ENCODE measurements at regions not wholly inside any gene's neighbourhood (a gene's known extent, or its start where the extent isn't known, plus 50 kb on each side); places are given as distances from the start of the nearest gene placed in this dataset.

- no peak for DNase-seq (ENCODE audit: low read depth in 3 of 3)
These were observed 354.2 kb downstream of the RBM43 start for GRCh38 chr2:150907466-150907865.

GRCh38 chr2:150903461-150903860 lies 358.2 kb downstream of the RBM43 start:
- no peak for DNase-seq (ENCODE audit: low read depth in 3 of 3)

- DNase-seq (ENCODE audit: low read depth in 3 of 3), result no peak
These were observed 358.6 kb downstream of the RBM43 start for GRCh38 chr2:150903055-150903454.

GRCh38 chr2:150900913-150901312 lies 360.8 kb downstream of the RBM43 start:
- no peak for DNase-seq (ENCODE audit: low read depth in 3 of 3)

GRCh38 chr2:150895968-150896367 lies 365.7 kb downstream of the RBM43 start:
- DNase-seq (ENCODE audit: low read depth in 3 of 3), result no peak

- DNase-seq (ENCODE audit: low read depth in 3 of 3), result no peak
These were observed 372.5 kb downstream of the RBM43 start for GRCh38 chr2:150889141-150889540.

- no peak for DNase-seq (ENCODE audit: low read depth in 3 of 3)
These were observed 373.3 kb downstream of the RBM43 start for GRCh38 chr2:150888337-150888736.

- no peak for DNase-seq (ENCODE audit: low read depth in 3 of 3)
These were observed 373.7 kb downstream of the RBM43 start for GRCh38 chr2:150887926-150888325.

- DNase-seq (ENCODE audit: low read depth in 3 of 3), result no peak
These were observed 375.8 kb downstream of the RBM43 start for GRCh38 chr2:150885774-150886386.

GRCh38 chr2:150885236-150885635 lies 376.4 kb downstream of the RBM43 start:
- no peak for DNase-seq (ENCODE audit: low read depth in 3 of 3)

GRCh38 chr2:150883613-150883895 lies 378.1 kb downstream of the RBM43 start:
- no peak for DNase-seq (ENCODE audit: low read depth in 3 of 3)

- DNase-seq (ENCODE audit: low read depth in 3 of 3), result no peak
These were observed 378.7 kb downstream of the RBM43 start for GRCh38 chr2:150882751-150883612.

- no peak for DNase-seq (ENCODE audit: low read depth in 3 of 3)
These were observed 380.7 kb downstream of the RBM43 start for GRCh38 chr2:150880986-150881385.

- no peak for DNase-seq (ENCODE audit: low read depth in 3 of 3)
These were observed 383.3 kb downstream of the RBM43 start for GRCh38 chr2:150878356-150878755.

GRCh38 chr2:150876251-150876950 lies 385.3 kb downstream of the RBM43 start:
- DNase-seq (ENCODE audit: low read depth in 3 of 3), result no peak

- no peak for DNase-seq (ENCODE audit: low read depth in 3 of 3)
These were observed 385.9 kb upstream of the RND3 start for GRCh38 chr2:150873396-150873772.

- no peak for DNase-seq (ENCODE audit: low read depth in 3 of 3)
These were observed 385.4 kb upstream of the RND3 start for GRCh38 chr2:150872756-150873395.

- no peak for DNase-seq (ENCODE audit: low read depth in 3 of 3)
These were observed 379.0 kb upstream of the RND3 start for GRCh38 chr2:150866431-150866830.

- DNase-seq (ENCODE audit: low read depth in 3 of 3), result no peak
These were observed 376.2 kb upstream of the RND3 start for GRCh38 chr2:150863691-150864090.

- DNase-seq (ENCODE audit: low read depth in 3 of 3), result no peak
These were observed 372.8 kb upstream of the RND3 start for GRCh38 chr2:150860301-150860700.

GRCh38 chr2:150859877-150860276 lies 372.4 kb upstream of the RND3 start:
- DNase-seq (ENCODE audit: low read depth in 3 of 3), result no peak

- DNase-seq (ENCODE audit: low read depth in 3 of 3), result no peak
These were observed 371.7 kb upstream of the RND3 start for GRCh38 chr2:150859162-150859561.

GRCh38 chr2:150858382-150858781 lies 370.9 kb upstream of the RND3 start:
- DNase-seq (ENCODE audit: low read depth in 3 of 3), result no peak
